ENCODE measurements at regions not wholly inside any gene's neighbourhood (a gene's known extent, or its start where the extent isn't known, plus 50 kb on each side); places are given as distances from the start of the nearest gene placed in this dataset.

DNA sequence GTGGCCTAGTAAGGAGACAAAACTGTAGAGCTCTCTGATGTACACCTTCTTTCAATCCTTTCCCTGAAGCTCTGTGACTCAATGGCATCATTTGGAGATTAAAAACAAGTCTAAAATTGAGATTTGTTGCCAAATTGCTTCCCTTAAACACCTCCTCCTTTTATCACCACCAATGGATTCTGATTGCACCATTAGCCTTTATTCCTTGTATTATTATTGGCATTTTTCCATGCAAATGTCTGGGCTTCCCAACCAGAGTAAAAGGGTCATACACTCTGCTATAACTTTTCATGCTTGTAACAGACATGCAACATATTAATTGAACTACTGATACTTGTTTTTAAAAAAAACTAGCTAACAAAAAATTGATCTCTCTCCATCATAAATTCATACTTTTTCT lies 124.2 kb downstream of the CCDC34 start:
- FAIRE-seq (no peak), DNase-seq (ENCODE audit: extremely low read depth in 1 of 4, low spot score in 3 of 4) (no peak), ATAC-seq (no peak)
- Histone ChIP-seq H3K9me1 (ENCODE audit: control insufficient read depth, insufficient read depth, low read length) (no peaks in the 10 kb centered on the region), H3K36me3 (ENCODE audit: control insufficient read depth, insufficient read depth, low read length) (no peaks in the 10 kb centered on the region), H3K4me2 (ENCODE audit: insufficient read depth, low read length) (no peak overlapping the region), H3K27me3 (ENCODE audit: control insufficient read depth in 2 of 2, insufficient read depth in 2 of 2, low read length in 2 of 2) (peaks cover 3 to 12% of the 10 kb centered on the region in 2 experiments; a peak in 3 of 5 replicates), H3K4me3 (no peak overlapping the region), H3K9ac (ENCODE audit: insufficient read depth in 1 of 2, low read depth in 2 of 2, low read length in 2 of 2) (no peak overlapping the region), H4K20me1 (replicated peaks; ENCODE audit: control insufficient read depth, insufficient read depth, low read length) (no peaks in the 10 kb centered on the region), H2AFZ (ENCODE audit: low read depth, low read length) (no peak overlapping the region), H3K79me2 (ENCODE audit: control insufficient read depth, insufficient read depth, low read length) (no peaks in the 10 kb centered on the region), H3K27ac (ENCODE audit: extremely low read depth, low read depth, low read length) (no peak overlapping the region), H3K4me1 (replicated peaks in 1 of 2; ENCODE audit: control insufficient read depth in 2 of 2, insufficient read depth in 2 of 2, low read length in 2 of 2) (peaks cover 3 to 19% of the 10 kb centered on the region in 2 experiments; a peak in 3 of 5 replicates), H3K9me3 (replicated peaks; ENCODE audit: control insufficient read depth, insufficient read depth, low read depth, low read length) (no peaks in the 10 kb centered on the region)
- ChIA-PET POLR2A (interaction anchor here (0.6 kb wide), 1 partner anchor 412 kb away, joined by 3 read pairs; no protein-coding TSS in a partner anchor), CTCF (ENCODE audit: low intra/inter-chr PET ratio) (no interaction called here)
- intact Hi-C loops (cut with micrococcal nuclease): no loop called here
- no TSS peak for BruUV-seq (replicated peaks)
- in situ Hi-C loops (cut with MboI): no loop called here
- TF ChIP-seq ZNF780A (CRISPR knock-in tag; IDR thresholded peaks at IDR 0.05) (no peak), L3MBTL2 (IDR thresholded peaks at IDR 0.05) (no peak), SIX5 (IDR thresholded peaks at IDR 0.05; ENCODE audit: borderline replicate concordance in 1 of 2, insufficient read depth in 1 of 2, low read depth in 1 of 2, low read length in 2 of 2) (no peak)

DNA sequence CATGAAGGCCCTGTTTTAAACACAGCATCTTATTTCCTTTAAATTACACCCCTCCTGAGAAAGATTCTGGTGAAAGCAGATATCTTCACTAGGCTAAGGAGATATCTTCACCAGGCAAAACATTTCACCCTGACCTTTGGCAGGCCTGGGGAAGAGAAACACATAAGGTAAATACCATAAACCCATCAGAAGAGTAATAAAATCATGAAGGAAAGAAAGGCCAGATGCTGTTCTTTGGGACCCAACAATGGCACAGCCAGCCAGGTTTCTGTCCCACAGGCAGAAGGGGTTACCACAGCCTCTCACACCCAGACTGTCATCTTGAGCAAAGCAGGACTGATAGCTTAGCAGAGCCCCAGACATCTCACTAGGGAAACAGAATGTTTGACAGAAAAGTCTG lies 125.4 kb downstream of the CCDC34 start:
- DNase-seq (ENCODE audit: extremely low read depth in 1 of 4, low spot score in 3 of 4) (no peak), ATAC-seq (no peak), FAIRE-seq (no peak)
- ChIA-PET POLR2A (no interaction called here), CTCF (ENCODE audit: low intra/inter-chr PET ratio) (no interaction called here)
- no peaks in the 10 kb centered on the region for H3K9me1 ChIP-seq (ENCODE audit: control insufficient read depth, insufficient read depth, low read length)
- in situ Hi-C loops (cut with MboI): no loop called here
- H4K20me1 ChIP-seq (replicated peaks; ENCODE audit: control insufficient read depth, insufficient read depth, low read length): no peaks in the 10 kb centered on the region
- no TSS peak for BruUV-seq (replicated peaks)
- intact Hi-C loops (cut with micrococcal nuclease): no loop called here
- H3K27me3 ChIP-seq (ENCODE audit: control insufficient read depth in 2 of 2, insufficient read depth in 2 of 2, low read length in 2 of 2): peaks cover 8 to 15% of the 10 kb centered on the region in 2 experiments; a peak in 3 of 5 replicates
- no peak overlapping the region for H3K4me3 ChIP-seq
- H3K79me2 ChIP-seq (ENCODE audit: control insufficient read depth, insufficient read depth, low read length): no peaks in the 10 kb centered on the region
- H3K9me3 ChIP-seq (replicated peaks; ENCODE audit: control insufficient read depth, insufficient read depth, low read depth, low read length): no peaks in the 10 kb centered on the region
- H3K4me2 ChIP-seq (ENCODE audit: insufficient read depth, low read length): no peak overlapping the region
- TF ChIP-seq NELFE (IDR thresholded peaks at IDR 0.05; ENCODE audit: insufficient read depth, insufficient read length) (no peak), SMAD4 (CRISPR knock-in tag; conservative IDR thresholded peaks at IDR 0.05) (no peak), DIDO1 (tag; IDR thresholded peaks at IDR 0.05; ENCODE audit: low read depth) (no peak), ZNF707 (CRISPR knock-in tag; conservative IDR thresholded peaks at IDR 0.05) (no peak), HMG20A (CRISPR knock-in tag; conservative IDR thresholded peaks at IDR 0.05) (no peak), SOX6 (IDR thresholded peaks at IDR 0.05) (no peak), YBX1 (IDR thresholded peaks at IDR 0.05) (no peak), GTF2E2 (tag; IDR thresholded peaks at IDR 0.05) (no peak), SAFB2 (IDR thresholded peaks at IDR 0.05; ENCODE audit: borderline replicate concordance, low read depth, low read length, severe bottlenecking) (no peak)
- TF ChIP-seq, protein P1, sequence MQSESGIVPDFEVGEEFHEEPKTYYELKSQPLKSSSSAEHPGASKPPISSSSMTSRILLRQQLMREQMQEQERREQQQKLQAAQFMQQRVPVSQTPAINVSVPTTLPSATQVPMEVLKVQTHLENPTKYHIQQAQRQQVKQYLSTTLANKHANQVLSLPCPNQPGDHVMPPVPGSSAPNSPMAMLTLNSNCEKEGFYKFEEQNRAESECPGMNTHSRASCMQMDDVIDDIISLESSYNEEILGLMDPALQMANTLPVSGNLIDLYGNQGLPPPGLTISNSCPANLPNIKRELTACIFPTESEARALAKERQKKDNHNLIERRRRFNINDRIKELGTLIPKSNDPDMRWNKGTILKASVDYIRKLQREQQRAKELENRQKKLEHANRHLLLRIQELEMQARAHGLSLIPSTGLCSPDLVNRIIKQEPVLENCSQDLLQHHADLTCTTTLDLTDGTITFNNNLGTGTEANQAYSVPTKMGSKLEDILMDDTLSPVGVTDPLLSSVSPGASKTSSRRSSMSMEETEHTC (IDR thresholded peaks at IDR 0.05): no peak
- TF ChIP-seq, protein P2, sequence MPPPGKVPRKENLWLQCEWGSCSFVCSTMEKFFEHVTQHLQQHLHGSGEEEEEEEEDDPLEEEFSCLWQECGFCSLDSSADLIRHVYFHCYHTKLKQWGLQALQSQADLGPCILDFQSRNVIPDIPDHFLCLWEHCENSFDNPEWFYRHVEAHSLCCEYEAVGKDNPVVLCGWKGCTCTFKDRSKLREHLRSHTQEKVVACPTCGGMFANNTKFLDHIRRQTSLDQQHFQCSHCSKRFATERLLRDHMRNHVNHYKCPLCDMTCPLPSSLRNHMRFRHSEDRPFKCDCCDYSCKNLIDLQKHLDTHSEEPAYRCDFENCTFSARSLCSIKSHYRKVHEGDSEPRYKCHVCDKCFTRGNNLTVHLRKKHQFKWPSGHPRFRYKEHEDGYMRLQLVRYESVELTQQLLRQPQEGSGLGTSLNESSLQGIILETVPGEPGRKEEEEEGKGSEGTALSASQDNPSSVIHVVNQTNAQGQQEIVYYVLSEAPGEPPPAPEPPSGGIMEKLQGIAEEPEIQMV (tag; conservative IDR thresholded peaks at IDR 0.05; ENCODE audit: low read depth): no peak
- no peak overlapping the region for H3K27ac ChIP-seq (ENCODE audit: extremely low read depth, low read depth, low read length)
- no peaks in the 10 kb centered on the region for H3K36me3 ChIP-seq (ENCODE audit: control insufficient read depth, insufficient read depth, low read length)
- peaks cover 1 to 17% of the 10 kb centered on the region in 2 experiments; a peak in 3 of 5 replicates for H3K4me1 ChIP-seq (replicated peaks in 1 of 2; ENCODE audit: control insufficient read depth in 2 of 2, insufficient read depth in 2 of 2, low read length in 2 of 2)
- no peak overlapping the region for H3K9ac ChIP-seq (ENCODE audit: insufficient read depth in 1 of 2, low read depth in 2 of 2, low read length in 2 of 2)
- H2AFZ ChIP-seq (ENCODE audit: low read depth, low read length): no peak overlapping the region

Data from K562 (cell line).